ENCODE measurements at regions not wholly inside any gene's neighbourhood (a gene's known extent, or its start where the extent isn't known, plus 50 kb on each side); places are given as distances from the start of the nearest gene placed in this dataset.

- in situ Hi-C loops (cut with HindIII; ENCODE audit: low sequenced_read_pairs) = no loop called here
- TF ChIP-seq, protein P1, sequence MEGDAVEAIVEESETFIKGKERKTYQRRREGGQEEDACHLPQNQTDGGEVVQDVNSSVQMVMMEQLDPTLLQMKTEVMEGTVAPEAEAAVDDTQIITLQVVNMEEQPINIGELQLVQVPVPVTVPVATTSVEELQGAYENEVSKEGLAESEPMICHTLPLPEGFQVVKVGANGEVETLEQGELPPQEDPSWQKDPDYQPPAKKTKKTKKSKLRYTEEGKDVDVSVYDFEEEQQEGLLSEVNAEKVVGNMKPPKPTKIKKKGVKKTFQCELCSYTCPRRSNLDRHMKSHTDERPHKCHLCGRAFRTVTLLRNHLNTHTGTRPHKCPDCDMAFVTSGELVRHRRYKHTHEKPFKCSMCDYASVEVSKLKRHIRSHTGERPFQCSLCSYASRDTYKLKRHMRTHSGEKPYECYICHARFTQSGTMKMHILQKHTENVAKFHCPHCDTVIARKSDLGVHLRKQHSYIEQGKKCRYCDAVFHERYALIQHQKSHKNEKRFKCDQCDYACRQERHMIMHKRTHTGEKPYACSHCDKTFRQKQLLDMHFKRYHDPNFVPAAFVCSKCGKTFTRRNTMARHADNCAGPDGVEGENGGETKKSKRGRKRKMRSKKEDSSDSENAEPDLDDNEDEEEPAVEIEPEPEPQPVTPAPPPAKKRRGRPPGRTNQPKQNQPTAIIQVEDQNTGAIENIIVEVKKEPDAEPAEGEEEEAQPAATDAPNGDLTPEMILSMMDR (IDR thresholded peaks at IDR 0.05; ENCODE audit: low read depth, low read length, missing control alignments) = no peak
- DNase-seq (ENCODE audit: low read depth) = no peak
- no peak overlapping the region for H3K4me3 ChIP-seq (ENCODE audit: low read depth, low read length)
Measured at GRCh38 chr3:31248563-31248992, 284.1 kb upstream of the STT3B start.

- TF ChIP-seq, protein P1 (IDR thresholded peaks at IDR 0.05; ENCODE audit: low read depth, low read length, missing control alignments) = no peak
- H3K4me3 ChIP-seq (ENCODE audit: low read depth, low read length) = no peak overlapping the region
- in situ Hi-C loops (cut with HindIII; ENCODE audit: low sequenced_read_pairs) = no loop called here
- DNase-seq (ENCODE audit: low read depth) = no peak
Measured at GRCh38 chr3:31249545-31249944, 283.2 kb upstream of the STT3B start.

DNA sequence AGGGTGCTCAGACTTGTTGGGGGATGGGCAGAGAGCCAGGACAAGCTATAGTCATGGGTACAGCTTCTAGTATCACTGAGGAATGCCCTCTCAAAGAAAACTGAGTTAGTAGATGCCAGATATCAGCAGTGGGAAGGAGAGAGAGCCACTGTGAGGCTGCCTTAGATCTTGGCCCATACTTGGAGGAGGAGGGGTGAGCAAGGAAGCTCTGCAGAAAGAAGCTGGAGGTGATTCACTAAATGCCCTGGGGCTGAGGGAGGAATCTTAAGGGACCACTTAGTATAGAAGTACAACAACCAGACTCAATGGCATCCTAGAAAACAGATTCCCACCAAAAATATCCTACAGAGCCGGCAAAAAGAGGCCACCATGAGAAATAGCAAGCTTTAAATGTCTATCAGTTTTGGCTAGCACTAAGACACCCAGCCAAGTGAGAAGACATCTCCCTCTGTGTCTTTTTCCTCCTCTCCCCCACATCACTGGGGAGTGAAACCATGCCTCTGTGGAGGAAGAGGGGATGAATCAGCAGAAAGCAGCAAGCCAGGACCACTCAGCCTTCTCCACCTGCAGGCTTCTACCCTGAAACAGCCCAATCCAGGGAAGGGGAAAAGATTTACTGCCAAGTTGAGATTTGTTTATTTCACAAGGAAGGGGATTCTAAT, 282.5 kb upstream of the STT3B start:
- H3K4me3 ChIP-seq (ENCODE audit: low read depth, low read length) = no peak overlapping the region
- TF ChIP-seq, protein P1 (IDR thresholded peaks at IDR 0.05; ENCODE audit: low read depth, low read length, missing control alignments) = no peak
- in situ Hi-C loops (cut with HindIII; ENCODE audit: low sequenced_read_pairs) = no loop called here
- DNase-seq (ENCODE audit: low read depth) = no peak

- DNase-seq (ENCODE audit: low read depth) = no peak
- no peak overlapping the region for H3K4me3 ChIP-seq (ENCODE audit: low read depth, low read length)
- TF ChIP-seq, protein P1 (IDR thresholded peaks at IDR 0.05; ENCODE audit: low read depth, low read length, missing control alignments) = no peak
- in situ Hi-C loops (cut with HindIII; ENCODE audit: low sequenced_read_pairs) = no loop called here
Measured at GRCh38 chr3:31251083-31251482, 281.6 kb upstream of the STT3B start.

DNA sequence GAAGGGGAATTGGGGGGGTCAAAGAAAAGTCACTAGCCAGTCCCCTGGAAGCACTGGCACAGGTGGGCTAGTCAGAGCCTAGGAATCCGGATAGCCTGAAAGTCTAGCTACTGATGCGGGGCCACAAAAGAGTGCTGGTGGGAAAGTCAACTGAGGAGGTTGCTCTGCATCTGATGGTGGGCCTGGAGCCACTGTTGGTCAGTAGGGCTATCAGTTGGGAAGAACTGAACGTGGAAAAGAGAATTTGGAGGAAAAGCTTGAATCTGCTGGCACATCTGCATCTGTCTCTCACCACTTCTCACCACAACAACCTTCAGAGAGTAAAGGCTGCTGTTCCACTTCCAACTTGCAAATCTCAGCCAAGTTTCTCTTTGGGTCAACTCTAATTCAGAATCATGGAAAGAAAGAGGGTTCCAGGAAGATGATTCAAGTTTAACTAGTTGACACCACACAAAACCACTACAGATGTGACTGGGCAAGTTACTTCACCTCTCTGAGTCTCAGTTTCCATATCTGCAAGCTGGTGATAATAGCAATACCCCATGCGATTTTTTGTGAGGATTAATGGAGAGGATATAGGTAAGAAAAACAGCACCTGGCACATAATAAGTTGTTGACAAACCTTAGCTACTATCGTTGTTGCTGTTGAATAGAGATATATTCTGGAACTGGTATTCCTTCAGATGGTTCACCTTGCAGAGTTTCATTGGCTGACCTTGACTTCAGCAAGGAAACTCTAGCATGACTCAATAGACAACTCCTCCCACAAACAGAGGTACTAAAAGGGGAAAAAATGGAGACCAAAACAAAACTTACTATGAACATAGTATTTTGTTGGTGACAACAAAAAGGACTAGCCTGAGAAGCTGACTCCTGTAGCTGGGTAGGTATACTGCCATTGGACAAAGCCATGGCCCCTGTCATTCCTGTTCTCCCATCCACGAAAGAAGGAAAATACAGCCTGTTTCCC, 280.2 kb upstream of the STT3B start:
- DNase-seq (ENCODE audit: low read depth) = no peak
- in situ Hi-C loops (cut with HindIII; ENCODE audit: low sequenced_read_pairs) = no loop called here
- TF ChIP-seq, protein P1 (IDR thresholded peaks at IDR 0.05; ENCODE audit: low read depth, low read length, missing control alignments) = no peak
- H3K4me3 ChIP-seq (ENCODE audit: low read depth, low read length) = no peak overlapping the region

- TF ChIP-seq, protein P1 (IDR thresholded peaks at IDR 0.05; ENCODE audit: low read depth, low read length, missing control alignments) = no peak
- no peak for DNase-seq (ENCODE audit: low read depth)
- in situ Hi-C loops (cut with HindIII; ENCODE audit: low sequenced_read_pairs) = no loop called here
- no peak overlapping the region for H3K4me3 ChIP-seq (ENCODE audit: low read depth, low read length)
Measured at GRCh38 chr3:31253782-31254181, 278.9 kb upstream of the STT3B start.

Data from astrocyte of the cerebellum (primary cell).